HCT116 (cell line): ENCODE measurements at regions not wholly inside any gene's neighbourhood (a gene's known extent, or its start where the extent isn't known, plus 50 kb on each side); places are given as distances from the start of the nearest gene placed in this dataset.

ENCODE experiments used
- ATAC-seq: fragments of 200-7000 bp; cut with Tn5 transposase; 2 replicates; pipeline ENCODE4 v1.9.1; 2020; ENCODE audit warnings: mild to moderate bottlenecking, moderate library complexity
- BruUV-seq: library from RNA; stranded (reverse); fragments of 400-500 nt; replicated peaks from 2 replicates; lab custom pipeline; 2021; lab: Mats Ljungman, UMichigan
- CTCF ChIA-PET: fragments of 300-600 bp; sonication (Branson Sonifier 250); formaldehyde crosslinking; loops from one replicate; lab custom pipeline; 2021; ENCODE audit warnings: antibody characterized with exemption; lab: Charles Lee
- POLR2A ChIA-PET: fragments of 300-600, 350-600 bp; sonication (Branson Sonifier 250); formaldehyde crosslinking; loops from one replicate; lab custom pipeline; 2021; ENCODE audit warnings: antibody characterized with exemption; lab: Charles Lee
- RAD21 ChIA-PET, 2 experiments: fragments of 300-600 bp; sonication (Branson Sonifier 250); formaldehyde crosslinking; loops; one replicate each; lab custom pipeline; 2023; ENCODE audit warnings: low total read pairs in 2 of 2; ENCODE audit not compliant: uncharacterized antibody in 2 of 2, unreplicated experiment in 2 of 2, low non-redundant PET in 1 of 2; lab: Charles Lee
- DNase-seq: peaks from one replicate; pipeline ENCODE4 v3.0.0-alpha.2; 2010; ENCODE audit warnings: low read depth, low spot score
- H2AFZ ChIP-seq: fragments of 200-600 bp; shearing (Covaris generic), sonication (generic); 2 replicates; pipeline ENCODE4 v1.6.1; 2017; ENCODE audit warnings: low read depth, mixed run types, mixed read lengths, antibody characterized with exemption, low read length; ENCODE audit not compliant: poor library complexity, severe bottlenecking
- H3K27ac ChIP-seq: 2 replicates; pipeline ENCODE4 v1.5.1; 2012; ENCODE audit warnings: low read depth, low read length
- H3K27me3 ChIP-seq: fragments of 200-600 bp; sonication (generic); 2 replicates; pipeline ENCODE4 v1.6.1; 2016; ENCODE audit warnings: mixed run types, low read length, mixed read lengths; ENCODE audit not compliant: insufficient read depth
- H3K36me3 ChIP-seq, 2 experiments: fragments of 200-500 bp in 1 of 2; fragments of 200-600 bp in 1 of 2; sonication (Bioruptor generic) in 1 of 2; sonication (generic) in 1 of 2; 2 replicates each; pipeline versions ENCODE4 v1.5.1 to v1.6.1; 2014 to 2016; ENCODE audit warnings: low read length in 2 of 2, inconsistent platforms in 1 of 2, mixed read lengths in 1 of 2, mixed run types in 1 of 2; ENCODE audit not compliant: insufficient read depth in 2 of 2, control insufficient read depth in 1 of 2
- H3K4me1 ChIP-seq, 2 experiments: fragments of 200-600 bp in 1 of 2; sonication (generic) in 1 of 2; 2 replicates each; pipeline versions ENCODE4 v1.5.1 to v1.6.1; 2012 to 2017; ENCODE audit warnings: low read length in 2 of 2, inconsistent platforms in 1 of 2, mild to moderate bottlenecking in 1 of 2, mixed read lengths in 1 of 2, mixed run types in 1 of 2, moderate library complexity in 1 of 2; ENCODE audit not compliant: insufficient read depth in 2 of 2, control insufficient read depth in 1 of 2
- H3K4me2 ChIP-seq: fragments of 200-600 bp; sonication (generic); 2 replicates; pipeline ENCODE4 v1.6.1; 2017; ENCODE audit warnings: mixed run types, low read length, mixed read lengths
- H3K4me3 ChIP-seq, 2 experiments: fragments of 200-600 bp in 1 of 2; sonication (generic) in 1 of 2; replicated peaks in 1 of 2; 2 replicates each; pipeline ENCODE4 v1.5.1; 2011 to 2016; ENCODE audit warnings: low read length in 2 of 2, control low read depth in 1 of 2, low read depth in 1 of 2, mild to moderate bottlenecking in 1 of 2, mixed read lengths in 1 of 2, mixed run types in 1 of 2
- H3K79me2 ChIP-seq: fragments of 200-600 bp; sonication (generic); 2 replicates; pipeline ENCODE4 v1.6.1; 2017; ENCODE audit warnings: mild to moderate bottlenecking, mixed run types, low read length, moderate library complexity, mixed read lengths; ENCODE audit not compliant: insufficient read depth
- H3K9ac ChIP-seq: fragments of 200-600 bp; sonication (generic); 2 replicates; pipeline ENCODE4 v1.6.1; 2016; ENCODE audit warnings: low read length, mixed read lengths
- H3K9me2 ChIP-seq: fragments of 200-600 bp; sonication (generic), shearing (Covaris generic); 2 replicates; pipeline ENCODE4 v1.6.1; 2017; ENCODE audit warnings: mixed run types, mild to moderate bottlenecking, moderate library complexity; ENCODE audit not compliant: insufficient read depth
- H3K9me3 ChIP-seq, 2 experiments: fragments of 200-500 bp in 1 of 2; fragments of 200-600 bp in 1 of 2; sonication (Bioruptor generic) in 1 of 2; sonication (generic) in 1 of 2; 2 replicates each; pipeline ENCODE4 v1.6.1; 2014 to 2017; ENCODE audit warnings: low read length in 2 of 2, mixed read lengths in 2 of 2, inconsistent platforms in 1 of 2, low read depth in 1 of 2, mild to moderate bottlenecking in 1 of 2, mixed run types in 1 of 2, moderate library complexity in 1 of 2; ENCODE audit not compliant: control insufficient read depth in 1 of 2, insufficient read depth in 1 of 2
- H4K20me1 ChIP-seq: fragments of 200-600 bp; sonication (generic), shearing (Covaris generic); 2 replicates; pipeline ENCODE4 v1.6.1; 2017; ENCODE audit warnings: mixed run types, mild to moderate bottlenecking, moderate library complexity; ENCODE audit not compliant: insufficient read depth
- CBX3 ChIP-seq: IDR thresholded peaks from 2 replicates; pipeline ENCODE4 v1.6.1; 2012; ENCODE audit warnings: low read depth
- CEBPB ChIP-seq: IDR thresholded peaks from 2 replicates; pipeline ENCODE4 v1.6.1; 2012; ENCODE audit warnings: low read depth
- ELF1 ChIP-seq: IDR thresholded peaks from 2 replicates; pipeline ENCODE4 v1.6.1; 2012; ENCODE audit warnings: low read depth, borderline replicate concordance
- EZH2 ChIP-seq: fragments of 200-600 bp; sonication (generic); IDR thresholded peaks from 2 replicates; pipeline ENCODE4 v1.6.1; 2017; ENCODE audit warnings: antibody characterized with exemption, mixed run types
- JUND ChIP-seq: IDR thresholded peaks from 2 replicates; pipeline ENCODE4 v1.6.1; 2012
- MAX ChIP-seq: IDR thresholded peaks from 2 replicates; pipeline ENCODE4 v1.6.1; 2012
- POLR2A ChIP-seq: IDR thresholded peaks from 2 replicates; pipeline ENCODE4 v1.7.0; 2011; ENCODE audit warnings: borderline replicate concordance; ENCODE audit not compliant: insufficient read depth, insufficient read length; ENCODE audit errors: extremely low read depth
- POLR2AphosphoS5 ChIP-seq: IDR thresholded peaks from 2 replicates; pipeline ENCODE4 v1.6.1; 2011; ENCODE audit warnings: mild to moderate bottlenecking, low read depth, low read length, moderate library complexity
- RAD21 ChIP-seq: IDR thresholded peaks from 2 replicates; pipeline ENCODE4 v1.6.1; 2012; ENCODE audit warnings: low read depth, mild to moderate bottlenecking
- SIN3A ChIP-seq: IDR thresholded peaks from 2 replicates; pipeline ENCODE4 v1.6.1; 2012; ENCODE audit warnings: low read depth
- SP1 ChIP-seq: IDR thresholded peaks from 2 replicates; pipeline ENCODE4 v1.6.1; 2012; ENCODE audit warnings: low read depth
- SRF ChIP-seq: IDR thresholded peaks from 2 replicates; pipeline ENCODE4 v1.6.1; 2012; ENCODE audit warnings: low read depth
- TCF7L2 ChIP-seq: IDR thresholded peaks from 2 replicates; pipeline ENCODE4 v1.7.0; 2011; ENCODE audit warnings: borderline replicate concordance, inconsistent platforms; ENCODE audit not compliant: insufficient read depth, insufficient read length; ENCODE audit errors: extremely low read depth
- YY1 ChIP-seq: IDR thresholded peaks from 2 replicates; pipeline ENCODE4 v1.6.1; 2011; ENCODE audit warnings: low read length, low read depth, moderate library complexity, mild to moderate bottlenecking; ENCODE audit not compliant: insufficient replicate concordance; ENCODE audit errors: extremely low read depth
- ZBTB33 ChIP-seq: IDR thresholded peaks from 2 replicates; pipeline ENCODE4 v1.6.1; 2011; ENCODE audit warnings: mild to moderate bottlenecking, low read length, moderate library complexity; ENCODE audit not compliant: insufficient replicate concordance; ENCODE audit errors: extremely low read depth
- ZFX ChIP-seq: fragments of 450-650 bp; IDR thresholded peaks from 2 replicates; pipeline ENCODE4 v1.6.1; 2017
- intact Hi-C: fragments of 100-400 bp; cut with micrococcal nuclease; formaldehyde crosslinking; loops from 2 replicates; pipeline ENCODE4 v1.10.0; 2022
- TF ChIP-seq, protein P1 (sequence below): IDR thresholded peaks from 2 replicates; pipeline ENCODE4 v1.6.1; 2012; ENCODE audit warnings: low read depth
- TF ChIP-seq, protein P2 (sequence below): IDR thresholded peaks from 2 replicates; pipeline ENCODE4 v1.6.1; 2012

GRCh38 chr3:166433060-166433459, 595.8 kb upstream of the BCHE start:
- BruUV-seq = no TSS peak
- H2AFZ ChIP-seq = no peak overlapping the region
- H4K20me1 ChIP-seq = no peaks in the 10 kb centered on the region
- H3K4me1 ChIP-seq = no peaks in the 10 kb centered on the region
- H3K9me3 ChIP-seq = no peaks in the 10 kb centered on the region
- H3K36me3 ChIP-seq = no peaks in the 10 kb centered on the region
- CTCF ChIA-PET = no interaction called here
- H3K9ac ChIP-seq = no peak overlapping the region
- DNase-seq = no peak
- no peak overlapping the region for H3K4me3 ChIP-seq
- RAD21 ChIA-PET = no interaction called here
- no peaks in the 10 kb centered on the region for H3K27me3 ChIP-seq
- no peak overlapping the region for H3K4me2 ChIP-seq
- no peaks in the 10 kb centered on the region for H3K9me2 ChIP-seq
- intact Hi-C loops = no loop called here
- H3K27ac ChIP-seq = no peak overlapping the region
- TF ChIP-seq SP1 = no peak
- no peak for TF ChIP-seq CEBPB
- TF ChIP-seq EZH2 = no peak
- no peak for TF ChIP-seq ZFX
- TF ChIP-seq CBX3 = no peak
- TF ChIP-seq, protein P1, sequence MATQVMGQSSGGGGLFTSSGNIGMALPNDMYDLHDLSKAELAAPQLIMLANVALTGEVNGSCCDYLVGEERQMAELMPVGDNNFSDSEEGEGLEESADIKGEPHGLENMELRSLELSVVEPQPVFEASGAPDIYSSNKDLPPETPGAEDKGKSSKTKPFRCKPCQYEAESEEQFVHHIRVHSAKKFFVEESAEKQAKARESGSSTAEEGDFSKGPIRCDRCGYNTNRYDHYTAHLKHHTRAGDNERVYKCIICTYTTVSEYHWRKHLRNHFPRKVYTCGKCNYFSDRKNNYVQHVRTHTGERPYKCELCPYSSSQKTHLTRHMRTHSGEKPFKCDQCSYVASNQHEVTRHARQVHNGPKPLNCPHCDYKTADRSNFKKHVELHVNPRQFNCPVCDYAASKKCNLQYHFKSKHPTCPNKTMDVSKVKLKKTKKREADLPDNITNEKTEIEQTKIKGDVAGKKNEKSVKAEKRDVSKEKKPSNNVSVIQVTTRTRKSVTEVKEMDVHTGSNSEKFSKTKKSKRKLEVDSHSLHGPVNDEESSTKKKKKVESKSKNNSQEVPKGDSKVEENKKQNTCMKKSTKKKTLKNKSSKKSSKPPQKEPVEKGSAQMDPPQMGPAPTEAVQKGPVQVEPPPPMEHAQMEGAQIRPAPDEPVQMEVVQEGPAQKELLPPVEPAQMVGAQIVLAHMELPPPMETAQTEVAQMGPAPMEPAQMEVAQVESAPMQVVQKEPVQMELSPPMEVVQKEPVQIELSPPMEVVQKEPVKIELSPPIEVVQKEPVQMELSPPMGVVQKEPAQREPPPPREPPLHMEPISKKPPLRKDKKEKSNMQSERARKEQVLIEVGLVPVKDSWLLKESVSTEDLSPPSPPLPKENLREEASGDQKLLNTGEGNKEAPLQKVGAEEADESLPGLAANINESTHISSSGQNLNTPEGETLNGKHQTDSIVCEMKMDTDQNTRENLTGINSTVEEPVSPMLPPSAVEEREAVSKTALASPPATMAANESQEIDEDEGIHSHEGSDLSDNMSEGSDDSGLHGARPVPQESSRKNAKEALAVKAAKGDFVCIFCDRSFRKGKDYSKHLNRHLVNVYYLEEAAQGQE = no peak
- no peak for TF ChIP-seq MAX
- TF ChIP-seq YY1 = no peak
- no peak for TF ChIP-seq TCF7L2
- TF ChIP-seq ELF1 = no peak
- TF ChIP-seq ZBTB33 = no peak
- TF ChIP-seq, protein P2, sequence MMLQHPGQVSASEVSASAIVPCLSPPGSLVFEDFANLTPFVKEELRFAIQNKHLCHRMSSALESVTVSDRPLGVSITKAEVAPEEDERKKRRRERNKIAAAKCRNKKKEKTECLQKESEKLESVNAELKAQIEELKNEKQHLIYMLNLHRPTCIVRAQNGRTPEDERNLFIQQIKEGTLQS = no peak
- TF ChIP-seq RAD21 = no peak
- no peak for TF ChIP-seq SRF
- no peak for TF ChIP-seq POLR2AphosphoS5
- no peak for TF ChIP-seq JUND
- TF ChIP-seq POLR2A = no peak
- no peak for TF ChIP-seq SIN3A
- TF ChIP-seq, all 23 proteins: peak for 0
- H3K79me2 ChIP-seq = no peaks in the 10 kb centered on the region
- ATAC-seq = no peak
- POLR2A ChIA-PET = no interaction called here
